ENCODE measurements at regions not wholly inside any gene's neighbourhood (a gene's known extent, or its start where the extent isn't known, plus 50 kb on each side); places are given as distances from the start of the nearest gene placed in this dataset.
"Not testable (repeated sequence)": the region's sequence is repeated elsewhere in the genome, so short reads cannot be mapped to it uniquely, and the experiment has no call there.

- Histone ChIP-seq H3K4me3 (ENCODE audit: low read length) (no peak overlapping the region), H3K36me3 (ENCODE audit: insufficient read depth, low read length) (no peaks in the 10 kb centered on the region), H3K4me1 (ENCODE audit: insufficient read depth, low read length) (no peaks in the 10 kb centered on the region), H2AFZ (ENCODE audit: low read depth, low read length) (no peak overlapping the region), H3K9me3 (ENCODE audit: low read length) (no peaks in the 10 kb centered on the region), H3K27me3 (ENCODE audit: insufficient read depth, low read length) (no peaks in the 10 kb centered on the region)
These were observed 79.4 kb upstream of the VEPH1 start for GRCh38 chr3:157582637-157582973.

GRCh38 chr3:157581956-157582636 lies 78.9 kb upstream of the VEPH1 start:
- H3K4me3 ChIP-seq (ENCODE audit: low read length); H2AFZ ChIP-seq (ENCODE audit: low read depth, low read length); H3K9me3 ChIP-seq (ENCODE audit: low read length); H3K36me3 ChIP-seq (ENCODE audit: insufficient read depth, low read length); H3K4me1 ChIP-seq (ENCODE audit: insufficient read depth, low read length); H3K27me3 ChIP-seq (ENCODE audit: insufficient read depth, low read length): not testable (repeated sequence)

- Histone ChIP-seq H3K4me1 (ENCODE audit: insufficient read depth, low read length) (no peaks in the 10 kb centered on the region), H2AFZ (ENCODE audit: low read depth, low read length) (no peak overlapping the region), H3K4me3 (ENCODE audit: low read length) (no peak overlapping the region), H3K9me3 (ENCODE audit: low read length) (no peaks in the 10 kb centered on the region), H3K27me3 (ENCODE audit: insufficient read depth, low read length) (no peaks in the 10 kb centered on the region), H3K36me3 (ENCODE audit: insufficient read depth, low read length) (no peaks in the 10 kb centered on the region)
These were observed 78.2 kb upstream of the VEPH1 start for GRCh38 chr3:157581371-157581770.

GRCh38 chr3:157578181-157578580 lies 75.0 kb upstream of the VEPH1 start:
- Histone ChIP-seq H3K27me3 (ENCODE audit: insufficient read depth, low read length) (no peaks in the 10 kb centered on the region), H3K4me3 (ENCODE audit: low read length) (no peak overlapping the region), H3K9me3 (ENCODE audit: low read length) (no peaks in the 10 kb centered on the region), H3K36me3 (ENCODE audit: insufficient read depth, low read length) (no peaks in the 10 kb centered on the region), H2AFZ (ENCODE audit: low read depth, low read length) (no peak overlapping the region), H3K4me1 (ENCODE audit: insufficient read depth, low read length) (no peaks in the 10 kb centered on the region)

- H3K36me3 ChIP-seq (ENCODE audit: insufficient read depth, low read length) = no peaks in the 10 kb centered on the region
- no peak overlapping the region for H2AFZ ChIP-seq (ENCODE audit: low read depth, low read length)
- H3K4me1 ChIP-seq (ENCODE audit: insufficient read depth, low read length) = no peaks in the 10 kb centered on the region
- H3K4me3 ChIP-seq (ENCODE audit: low read length) = no peak overlapping the region
- no peaks in the 10 kb centered on the region for H3K9me3 ChIP-seq (ENCODE audit: low read length)
- H3K27me3 ChIP-seq (ENCODE audit: insufficient read depth, low read length) = no peaks in the 10 kb centered on the region
These were observed 71.3 kb upstream of the VEPH1 start for GRCh38 chr3:157574531-157574930.

GRCh38 chr3:157573780-157574378 lies 70.7 kb upstream of the VEPH1 start:
- H3K36me3 ChIP-seq (ENCODE audit: insufficient read depth, low read length) = no peaks in the 10 kb centered on the region
- no peak overlapping the region for H2AFZ ChIP-seq (ENCODE audit: low read depth, low read length)
- no peaks in the 10 kb centered on the region for H3K27me3 ChIP-seq (ENCODE audit: insufficient read depth, low read length)
- H3K4me3 ChIP-seq (ENCODE audit: low read length) = no peak overlapping the region
- H3K4me1 ChIP-seq (ENCODE audit: insufficient read depth, low read length) = no peaks in the 10 kb centered on the region
- no peaks in the 10 kb centered on the region for H3K9me3 ChIP-seq (ENCODE audit: low read length)

GRCh38 chr3:157573281-157573680 lies 70.1 kb upstream of the VEPH1 start:
- Histone ChIP-seq H3K27me3 (ENCODE audit: insufficient read depth, low read length) (no peaks in the 10 kb centered on the region), H3K9me3 (ENCODE audit: low read length) (no peaks in the 10 kb centered on the region), H3K4me3 (ENCODE audit: low read length) (no peak overlapping the region), H2AFZ (ENCODE audit: low read depth, low read length) (no peak overlapping the region), H3K4me1 (ENCODE audit: insufficient read depth, low read length) (no peaks in the 10 kb centered on the region), H3K36me3 (ENCODE audit: insufficient read depth, low read length) (no peaks in the 10 kb centered on the region)

GRCh38 chr3:157572559-157573270 lies 69.5 kb upstream of the VEPH1 start:
- Histone ChIP-seq H3K4me1 (ENCODE audit: insufficient read depth, low read length) (no peaks in the 10 kb centered on the region), H2AFZ (ENCODE audit: low read depth, low read length) (no peak overlapping the region), H3K27me3 (ENCODE audit: insufficient read depth, low read length) (no peaks in the 10 kb centered on the region), H3K9me3 (ENCODE audit: low read length) (no peaks in the 10 kb centered on the region), H3K4me3 (ENCODE audit: low read length) (no peak overlapping the region), H3K36me3 (ENCODE audit: insufficient read depth, low read length) (no peaks in the 10 kb centered on the region)

- no peak overlapping the region for H3K4me3 ChIP-seq (ENCODE audit: low read length)
- H3K27me3 ChIP-seq (ENCODE audit: insufficient read depth, low read length) = no peaks in the 10 kb centered on the region
- H2AFZ ChIP-seq (ENCODE audit: low read depth, low read length) = no peak overlapping the region
- H3K36me3 ChIP-seq (ENCODE audit: insufficient read depth, low read length) = no peaks in the 10 kb centered on the region
- no peaks in the 10 kb centered on the region for H3K9me3 ChIP-seq (ENCODE audit: low read length)
- H3K4me1 ChIP-seq (ENCODE audit: insufficient read depth, low read length) = no peaks in the 10 kb centered on the region
These were observed 63.4 kb upstream of the VEPH1 start for GRCh38 chr3:157566596-157566995.

- no peaks in the 10 kb centered on the region for H3K4me1 ChIP-seq (ENCODE audit: insufficient read depth, low read length)
- peaks cover 3% of the 10 kb centered on the region for H3K27me3 ChIP-seq (ENCODE audit: insufficient read depth, low read length)
- no peak overlapping the region for H3K4me3 ChIP-seq (ENCODE audit: low read length)
- H3K9me3 ChIP-seq (ENCODE audit: low read length) = no peaks in the 10 kb centered on the region
- H3K36me3 ChIP-seq (ENCODE audit: insufficient read depth, low read length) = no peaks in the 10 kb centered on the region
- no peak overlapping the region for H2AFZ ChIP-seq (ENCODE audit: low read depth, low read length)
These were observed 56.2 kb upstream of the VEPH1 start for GRCh38 chr3:157559401-157559800.
